Keratinocyte (primary cell): ENCODE measurements at regions not wholly inside any gene's neighbourhood (a gene's known extent, or its start where the extent isn't known, plus 50 kb on each side); places are given as distances from the start of the nearest gene placed in this dataset.

Source experiments
- DNase-seq: peaks from one replicate; pipeline ENCODE4 v3.0.0-alpha.2; 2011; ENCODE audit warnings: low read depth, missing footprints, low spot score
- FAIRE-seq: peaks from 2 replicates; lab custom pipeline; 2011; peaks lifted over from hg19 to GRCh38; lab: Jason Lieb, UNC
- H2AFZ ChIP-seq: 2 replicates; pipeline ENCODE4 v1.6.0; 2012; ENCODE audit warnings: low read length, control low read depth, inconsistent platforms; ENCODE audit not compliant: control insufficient read depth
- H3K27ac ChIP-seq: 2 replicates; pipeline ENCODE4 v1.5.1; 2011; ENCODE audit warnings: low read length; ENCODE audit not compliant: control insufficient read depth, insufficient read depth
- H3K27me3 ChIP-seq: 3 replicates; pipeline ENCODE4 v1.6.0; 2011; ENCODE audit warnings: low read length; ENCODE audit not compliant: control insufficient read depth, insufficient read depth; ENCODE audit errors: extremely low read depth
- H3K36me3 ChIP-seq, 2 experiments: 2 replicates in 1 of 2; 3 replicates in 1 of 2; pipeline ENCODE4 v1.5.1; 2011; ENCODE audit warnings: low read length in 2 of 2, mild to moderate bottlenecking in 1 of 2; ENCODE audit not compliant: control insufficient read depth in 2 of 2, insufficient read depth in 2 of 2; ENCODE audit errors: extremely low read depth in 1 of 2
- H3K4me1 ChIP-seq: 3 replicates; pipeline ENCODE4 v1.5.1; 2011; ENCODE audit warnings: low read length; ENCODE audit not compliant: control insufficient read depth, insufficient read depth; ENCODE audit errors: extremely low read depth
- H3K4me2 ChIP-seq: 3 replicates; pipeline ENCODE4 v1.6.0; 2011; ENCODE audit warnings: low read depth, low read length; ENCODE audit not compliant: control insufficient read depth, insufficient read depth; ENCODE audit errors: extremely low read depth
- H3K4me3 ChIP-seq, 3 experiments: fragments of 200-600 bp in 1 of 3; sonication (generic) in 1 of 3; 2 replicates in 2 of 3; 3 replicates in 1 of 3; pipeline ENCODE4 v1.5.1; 2011 to 2016; ENCODE audit warnings: low read length in 3 of 3, mild to moderate bottlenecking in 3 of 3, control low read depth in 2 of 3, inconsistent platforms in 1 of 3, low read depth in 1 of 3, mixed read lengths in 1 of 3, mixed run types in 1 of 3, moderate library complexity in 1 of 3; ENCODE audit not compliant: control insufficient read depth in 2 of 3, insufficient read depth in 2 of 3; ENCODE audit errors: extremely low read depth in 1 of 3
- H3K79me2 ChIP-seq: 2 replicates; pipeline ENCODE4 v1.6.0; 2012; ENCODE audit warnings: low read length; ENCODE audit not compliant: control insufficient read depth, insufficient read depth
- H3K9ac ChIP-seq: 3 replicates; pipeline ENCODE4 v1.6.0; 2011; ENCODE audit warnings: low read length; ENCODE audit not compliant: control insufficient read depth, insufficient read depth; ENCODE audit errors: extremely low read depth
- H3K9me1 ChIP-seq: 3 replicates; pipeline ENCODE4 v1.6.0; 2011; ENCODE audit warnings: low read length; ENCODE audit not compliant: control insufficient read depth, insufficient read depth; ENCODE audit errors: extremely low read depth
- H3K9me3 ChIP-seq: 2 replicates; pipeline ENCODE4 v1.5.1; 2012; ENCODE audit warnings: low read depth, low read length; ENCODE audit not compliant: control insufficient read depth
- H4K20me1 ChIP-seq: 3 replicates; pipeline ENCODE4 v1.6.0; 2011; ENCODE audit warnings: low read length; ENCODE audit not compliant: control insufficient read depth, insufficient read depth; ENCODE audit errors: extremely low read depth
- CTCF ChIP-seq, 3 experiments: IDR thresholded peaks in 1 of 3; conservative IDR thresholded peaks in 1 of 3; optimal IDR thresholded peaks in 1 of 3; 2 replicates in 2 of 3; 3 replicates in 1 of 3; pipeline versions ENCODE3 to v1.5.1; 2011; ENCODE audit warnings: low read length in 3 of 3, mild to moderate bottlenecking in 3 of 3, moderate library complexity in 2 of 3, control low read depth in 1 of 3, inconsistent platforms in 1 of 3; ENCODE audit not compliant: insufficient read depth in 2 of 3; ENCODE audit errors: extremely low read depth in 1 of 3
- EZH2 ChIP-seq: IDR thresholded peaks from one replicate; pipeline ENCODE4 v1.6.1; 2012; ENCODE audit warnings: inconsistent platforms, mild to moderate bottlenecking, low read length, moderate library complexity
- dilution Hi-C: fragments of 300-500 bp; cut with MboI; formaldehyde crosslinking; loops from one replicate; pipeline ENCODE4 v1.7.0; 2020; ENCODE audit warnings: low sequenced_read_pairs; ENCODE audit not compliant: extremely low pct_ligation_motif_present

DNA sequence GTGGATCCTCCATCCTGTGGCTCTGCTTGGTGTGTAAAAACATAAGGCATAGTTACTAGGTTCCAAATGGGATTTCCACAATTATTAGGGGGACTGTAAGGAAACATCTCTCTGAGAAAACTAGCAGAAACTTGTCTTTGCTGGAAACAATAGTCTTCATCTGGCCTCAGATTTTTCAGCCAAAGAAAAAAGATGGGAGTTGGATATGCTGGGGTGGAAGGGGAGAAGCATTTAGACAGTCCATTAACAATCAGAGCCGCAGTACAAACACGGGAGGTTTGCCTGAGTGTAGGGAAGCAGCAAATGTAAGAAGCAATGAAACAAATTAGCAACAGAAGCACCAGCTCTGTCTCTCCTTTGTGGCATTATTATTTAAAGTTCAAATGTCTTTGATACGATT is 402.7 kb upstream of the ZNF608 start:
- DNase-seq, result no peak
- dilution Hi-C loops, result no loop called here
- Histone ChIP-seq H3K36me3 (no peaks in the 10 kb centered on the region), H4K20me1 (no peaks in the 10 kb centered on the region), H3K9me1 (no peaks in the 10 kb centered on the region), H3K9ac (no peak overlapping the region), H2AFZ (no peak overlapping the region), H3K79me2 (no peaks in the 10 kb centered on the region), H3K4me1 (no peaks in the 10 kb centered on the region), H3K9me3 (no peaks in the 10 kb centered on the region), H3K4me3 (no peak overlapping the region), H3K4me2 (no peak overlapping the region), H3K27ac (no peak overlapping the region), H3K27me3 (no peaks in the 10 kb centered on the region)
- TF ChIP-seq EZH2 (no peak), CTCF (optimal IDR thresholded peaks at IDR 0.05 in 1 of 3, IDR thresholded peaks at IDR 0.05 in 1 of 3, conservative IDR thresholded peaks at IDR 0.05 in 1 of 3; ENCODE audit: extremely low read depth in 1 of 3, insufficient read depth in 2 of 3, low read length in 3 of 3) (no peak)
- no peak for FAIRE-seq

GRCh38 chr5:125149527-125149926 is 403.1 kb upstream of the ZNF608 start:
- H3K27ac ChIP-seq, result no peak overlapping the region
- no peaks in the 10 kb centered on the region for H3K36me3 ChIP-seq
- DNase-seq, result no peak
- no peaks in the 10 kb centered on the region for H3K9me3 ChIP-seq
- H3K9me1 ChIP-seq, result no peaks in the 10 kb centered on the region
- H3K27me3 ChIP-seq, result no peaks in the 10 kb centered on the region
- no peak for TF ChIP-seq EZH2
- no peak for TF ChIP-seq CTCF (optimal IDR thresholded peaks at IDR 0.05 in 1 of 3, IDR thresholded peaks at IDR 0.05 in 1 of 3, conservative IDR thresholded peaks at IDR 0.05 in 1 of 3; ENCODE audit: extremely low read depth in 1 of 3, insufficient read depth in 2 of 3, low read length in 3 of 3)
- no peak for FAIRE-seq
- H3K4me3 ChIP-seq, result no peak overlapping the region
- H3K4me2 ChIP-seq, result no peak overlapping the region
- H3K9ac ChIP-seq, result no peak overlapping the region
- H3K79me2 ChIP-seq, result no peaks in the 10 kb centered on the region
- no peaks in the 10 kb centered on the region for H4K20me1 ChIP-seq
- H3K4me1 ChIP-seq, result no peaks in the 10 kb centered on the region
- no peak overlapping the region for H2AFZ ChIP-seq
- dilution Hi-C loops, result no loop called here
